Endothelial cell of umbilical vein (primary cell): ENCODE measurements at regions not wholly inside any gene's neighbourhood (a gene's known extent, or its start where the extent isn't known, plus 50 kb on each side); places are given as distances from the start of the nearest gene placed in this dataset.

ENCODE experiments used
- BruUV-seq: library from RNA; stranded (reverse); fragments of 400-500 nt; replicated peaks from 2 replicates; lab custom pipeline; 2021; lab: Mats Ljungman, UMichigan
- CTCF ChIA-PET: fragments of 300-600, 350-600 bp; sonication (Branson Sonifier 250); formaldehyde crosslinking; loops from one replicate; lab custom pipeline; 2021; ENCODE audit warnings: antibody characterized with exemption, inconsistent platforms; lab: Charles Lee
- POLR2A ChIA-PET: fragments of 300-600, 350-600 bp; sonication (Branson Sonifier 250); formaldehyde crosslinking; loops from one replicate; lab custom pipeline; 2021; ENCODE audit warnings: antibody characterized with exemption, inconsistent platforms; lab: Charles Lee
- DNase-seq: peaks from one replicate; pipeline ENCODE4 v3.0.0-alpha.2; 2011; ENCODE audit warnings: low read depth, low spot score
- FAIRE-seq: peaks from 2 replicates; lab custom pipeline; 2011; peaks lifted over from hg19 to GRCh38; lab: Jason Lieb, UNC
- H2AFZ ChIP-seq: 2 replicates; pipeline ENCODE4 v1.6.0; 2012; ENCODE audit warnings: low read depth, low read length, control low read depth, inconsistent platforms
- H3K27ac ChIP-seq: 2 replicates; pipeline ENCODE4 v1.5.1; 2011; ENCODE audit warnings: low read depth, mild to moderate bottlenecking, control low read depth, low read length, moderate library complexity; ENCODE audit not compliant: insufficient read depth
- H3K27me3 ChIP-seq, 2 experiments: 2 replicates each; pipeline versions ENCODE4 v1.6.0 to v1.6.1; 2011; ENCODE audit warnings: low read length in 2 of 2, mixed read lengths in 1 of 2; ENCODE audit not compliant: control insufficient read depth in 2 of 2, insufficient read depth in 2 of 2
- H3K36me3 ChIP-seq, 2 experiments: 2 replicates in 1 of 2; 3 replicates in 1 of 2; pipeline ENCODE4 v1.5.1; 2011; ENCODE audit warnings: low read length in 2 of 2, mild to moderate bottlenecking in 1 of 2, moderate library complexity in 1 of 2; ENCODE audit not compliant: control insufficient read depth in 2 of 2, insufficient read depth in 2 of 2; ENCODE audit errors: extremely low read depth in 1 of 2
- H3K4me1 ChIP-seq: 3 replicates; pipeline ENCODE4 v1.5.1; 2011; ENCODE audit warnings: mild to moderate bottlenecking, low read length; ENCODE audit not compliant: control insufficient read depth, insufficient read depth; ENCODE audit errors: extremely low read depth
- H3K4me2 ChIP-seq: 2 replicates; pipeline ENCODE4 v1.6.1; 2011; ENCODE audit warnings: low read length, control low read depth, mixed read lengths; ENCODE audit not compliant: insufficient read depth
- H3K4me3 ChIP-seq, 3 experiments: fragments of 200-600 bp in 1 of 3; sonication (generic), shearing (Covaris generic) in 1 of 3; replicated peaks in 1 of 3; 2 replicates each; pipeline ENCODE4 v1.5.1; 2011 to 2016; ENCODE audit warnings: control low read depth in 3 of 3, low read length in 3 of 3, mild to moderate bottlenecking in 2 of 3, inconsistent platforms in 1 of 3, low read depth in 1 of 3, moderate library complexity in 1 of 3; ENCODE audit not compliant: insufficient read depth in 1 of 3
- H3K79me2 ChIP-seq: 2 replicates; pipeline ENCODE4 v1.6.0; 2012; ENCODE audit warnings: low read length, inconsistent platforms; ENCODE audit not compliant: control insufficient read depth, insufficient read depth
- H3K9ac ChIP-seq: replicated peaks from 2 replicates; pipeline ENCODE3; 2011; ENCODE audit warnings: low read length, control low read depth; ENCODE audit not compliant: insufficient read depth; ENCODE audit errors: extremely low read depth
- H3K9me1 ChIP-seq: replicated peaks from 3 replicates; pipeline ENCODE4 v1.6.0; 2011; ENCODE audit warnings: mild to moderate bottlenecking, low read length; ENCODE audit not compliant: control insufficient read depth, insufficient read depth; ENCODE audit errors: extremely low read depth
- H3K9me3 ChIP-seq: replicated peaks from 2 replicates; pipeline ENCODE4 v1.5.1; 2012; ENCODE audit warnings: low read length, inconsistent platforms; ENCODE audit not compliant: control insufficient read depth, insufficient read depth
- H4K20me1 ChIP-seq: replicated peaks from 2 replicates; pipeline ENCODE3; 2011; ENCODE audit warnings: mild to moderate bottlenecking, low read length; ENCODE audit not compliant: control insufficient read depth, insufficient read depth; ENCODE audit errors: extremely low read depth
- GATA2 ChIP-seq: IDR thresholded peaks from 2 replicates; pipeline ENCODE4 v1.7.0; 2011; ENCODE audit warnings: low read depth, mild to moderate bottlenecking, moderate library complexity, mixed read lengths, low read length; ENCODE audit not compliant: insufficient read length, insufficient read depth
- POLR2A ChIP-seq: IDR thresholded peaks from 2 replicates; pipeline ENCODE4 v1.6.1; 2012; ENCODE audit warnings: low read depth, mild to moderate bottlenecking, control low read depth, low read length
- dilution Hi-C: fragments of 300-500 bp; cut with MboI; formaldehyde crosslinking; loops from one replicate; pipeline ENCODE4 v1.15.0; 2019; ENCODE audit warnings: low sequenced_read_pairs; ENCODE audit not compliant: extremely low pct_ligation_motif_present
- intact Hi-C: fragments of 100-400 bp; cut with micrococcal nuclease; formaldehyde crosslinking; loops from one replicate; pipeline ENCODE4 v1.10.0; 2022
- TF ChIP-seq, protein P1 (sequence below): IDR thresholded peaks from 2 replicates; pipeline ENCODE4 v1.6.1; 2011; ENCODE audit not compliant: insufficient read depth, insufficient read length
- TF ChIP-seq, protein P2 (sequence below), 2 donors: IDR thresholded peaks; 1 replicate in 1 of 2; 2 replicates in 1 of 2; pipeline ENCODE4 v1.5.1; 2011; ENCODE audit warnings: low read length in 2 of 2, mild to moderate bottlenecking in 2 of 2, moderate library complexity in 2 of 2, control low read depth in 1 of 2, inconsistent platforms in 1 of 2, low read depth in 1 of 2; ENCODE audit not compliant: insufficient read depth in 1 of 2; ENCODE audit errors: extremely low read depth in 1 of 2

DNA sequence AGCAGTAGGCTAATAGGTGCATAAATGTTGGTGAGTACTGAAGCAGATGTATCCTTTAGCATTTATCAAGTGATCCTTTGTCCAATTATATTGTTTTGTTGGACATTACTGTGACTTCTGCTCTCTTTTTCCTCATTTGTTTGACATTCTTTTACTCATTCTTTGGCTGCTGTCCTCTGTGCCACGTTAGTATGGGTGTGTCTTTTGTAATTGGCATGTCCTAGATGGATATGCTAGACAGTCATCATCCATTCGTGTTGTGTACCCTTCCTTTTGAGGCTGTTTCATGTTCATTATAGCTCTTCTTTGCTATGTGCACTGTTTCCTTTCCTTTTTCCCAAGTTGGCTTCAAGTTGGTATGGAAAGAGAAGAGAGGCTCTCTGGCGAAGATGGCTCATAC is 284.7 kb downstream of the CYP26B1 start:
- CTCF ChIA-PET = no interaction called here
- TF ChIP-seq, protein P1, sequence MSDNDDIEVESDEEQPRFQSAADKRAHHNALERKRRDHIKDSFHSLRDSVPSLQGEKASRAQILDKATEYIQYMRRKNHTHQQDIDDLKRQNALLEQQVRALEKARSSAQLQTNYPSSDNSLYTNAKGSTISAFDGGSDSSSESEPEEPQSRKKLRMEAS = no peak
- TF ChIP-seq, protein P2, sequence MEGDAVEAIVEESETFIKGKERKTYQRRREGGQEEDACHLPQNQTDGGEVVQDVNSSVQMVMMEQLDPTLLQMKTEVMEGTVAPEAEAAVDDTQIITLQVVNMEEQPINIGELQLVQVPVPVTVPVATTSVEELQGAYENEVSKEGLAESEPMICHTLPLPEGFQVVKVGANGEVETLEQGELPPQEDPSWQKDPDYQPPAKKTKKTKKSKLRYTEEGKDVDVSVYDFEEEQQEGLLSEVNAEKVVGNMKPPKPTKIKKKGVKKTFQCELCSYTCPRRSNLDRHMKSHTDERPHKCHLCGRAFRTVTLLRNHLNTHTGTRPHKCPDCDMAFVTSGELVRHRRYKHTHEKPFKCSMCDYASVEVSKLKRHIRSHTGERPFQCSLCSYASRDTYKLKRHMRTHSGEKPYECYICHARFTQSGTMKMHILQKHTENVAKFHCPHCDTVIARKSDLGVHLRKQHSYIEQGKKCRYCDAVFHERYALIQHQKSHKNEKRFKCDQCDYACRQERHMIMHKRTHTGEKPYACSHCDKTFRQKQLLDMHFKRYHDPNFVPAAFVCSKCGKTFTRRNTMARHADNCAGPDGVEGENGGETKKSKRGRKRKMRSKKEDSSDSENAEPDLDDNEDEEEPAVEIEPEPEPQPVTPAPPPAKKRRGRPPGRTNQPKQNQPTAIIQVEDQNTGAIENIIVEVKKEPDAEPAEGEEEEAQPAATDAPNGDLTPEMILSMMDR (IDR thresholded peaks at IDR 0.05; ENCODE audit: extremely low read depth in 1 of 2, insufficient read depth in 1 of 2, low read depth in 1 of 2, low read length in 2 of 2) = no peak
- TF ChIP-seq POLR2A (no peak), GATA2 (no peak)
- DNase-seq = no peak
- H2AFZ ChIP-seq = no peak overlapping the region
- H3K4me2 ChIP-seq = no peak overlapping the region
- no TSS peak for BruUV-seq
- H3K79me2 ChIP-seq = no peaks in the 10 kb centered on the region
- POLR2A ChIA-PET = no interaction called here
- intact Hi-C loops = no loop called here
- H3K36me3 ChIP-seq = no peaks in the 10 kb centered on the region
- H3K4me3 ChIP-seq = no peak overlapping the region
- H3K27ac ChIP-seq = no peak overlapping the region
- H3K27me3 ChIP-seq = peaks cover 4 to 14% of the 10 kb centered on the region in 2 experiments
- H4K20me1 ChIP-seq = no peaks in the 10 kb centered on the region
- no peaks in the 10 kb centered on the region for H3K4me1 ChIP-seq
- no peak for FAIRE-seq
- no peaks in the 10 kb centered on the region for H3K9me3 ChIP-seq
- H3K9ac ChIP-seq = no peak overlapping the region
- H3K9me1 ChIP-seq = no peaks in the 10 kb centered on the region
- dilution Hi-C loops = no loop called here
